ENCODE measurements at regions not wholly inside any gene's neighbourhood (a gene's known extent, or its start where the extent isn't known, plus 50 kb on each side); places are given as distances from the start of the nearest gene placed in this dataset.

GRCh38 chr1:82582347-82582746 is 781.6 kb downstream of the ADGRL2 start:
- no peak for TF ChIP-seq CTCF (conservative IDR thresholded peaks at IDR 0.05; ENCODE audit: low read depth, low read length)
- TF ChIP-seq EZH2 (IDR thresholded peaks at IDR 0.05; ENCODE audit: borderline replicate concordance, low read depth, low read length, poor library complexity, severe bottlenecking): no peak

Measured in A673 (cell line).